ENCODE measurements at regions not wholly inside any gene's neighbourhood (a gene's known extent, or its start where the extent isn't known, plus 50 kb on each side); places are given as distances from the start of the nearest gene placed in this dataset.

- no peaks in the 10 kb centered on the region for H3K27me3 ChIP-seq (ENCODE audit: control insufficient read depth, insufficient read depth, low read length)
- H3K36me3 ChIP-seq (ENCODE audit: control insufficient read depth, insufficient read depth, low read length) = no peaks in the 10 kb centered on the region
- no peak for DNase-seq (ENCODE audit: low read depth)
- no peak overlapping the region for H3K4me3 ChIP-seq (ENCODE audit: low read depth, low read length)
- no peak for TF ChIP-seq CTCF (IDR thresholded peaks at IDR 0.05; ENCODE audit: insufficient read depth, low read length, poor library complexity, severe bottlenecking)
Observed at GRCh38 chr2:223267160-223267951, 215.4 kb downstream of the KCNE4 start.

GRCh38 chr2:223269386-223269785 is 217.4 kb downstream of the KCNE4 start:
- DNase-seq (ENCODE audit: low read depth) = no peak
- TF ChIP-seq CTCF (IDR thresholded peaks at IDR 0.05; ENCODE audit: insufficient read depth, low read length, poor library complexity, severe bottlenecking) = no peak
- Histone ChIP-seq H3K36me3 (ENCODE audit: control insufficient read depth, insufficient read depth, low read length) (no peaks in the 10 kb centered on the region), H3K27me3 (ENCODE audit: control insufficient read depth, insufficient read depth, low read length) (no peaks in the 10 kb centered on the region), H3K4me3 (ENCODE audit: low read depth, low read length) (no peak overlapping the region)

GRCh38 chr2:223270548-223270947 is 218.6 kb downstream of the KCNE4 start:
- no peaks in the 10 kb centered on the region for H3K36me3 ChIP-seq (ENCODE audit: control insufficient read depth, insufficient read depth, low read length)
- no peak overlapping the region for H3K4me3 ChIP-seq (ENCODE audit: low read depth, low read length)
- TF ChIP-seq CTCF (IDR thresholded peaks at IDR 0.05; ENCODE audit: insufficient read depth, low read length, poor library complexity, severe bottlenecking) = no peak
- DNase-seq (ENCODE audit: low read depth) = no peak
- H3K27me3 ChIP-seq (ENCODE audit: control insufficient read depth, insufficient read depth, low read length) = no peaks in the 10 kb centered on the region

GRCh38 chr2:223273995-223274394 is 222.0 kb downstream of the KCNE4 start:
- Histone ChIP-seq H3K36me3 (ENCODE audit: control insufficient read depth, insufficient read depth, low read length) (no peaks in the 10 kb centered on the region), H3K27me3 (ENCODE audit: control insufficient read depth, insufficient read depth, low read length) (no peaks in the 10 kb centered on the region), H3K4me3 (ENCODE audit: low read depth, low read length) (no peak overlapping the region)
- no peak for DNase-seq (ENCODE audit: low read depth)
- no peak for TF ChIP-seq CTCF (IDR thresholded peaks at IDR 0.05; ENCODE audit: insufficient read depth, low read length, poor library complexity, severe bottlenecking)

GRCh38 chr2:223282221-223282620 is 230.2 kb downstream of the KCNE4 start:
- DNase-seq (ENCODE audit: low read depth) = no peak
- Histone ChIP-seq H3K27me3 (ENCODE audit: control insufficient read depth, insufficient read depth, low read length) (no peaks in the 10 kb centered on the region), H3K36me3 (ENCODE audit: control insufficient read depth, insufficient read depth, low read length) (no peaks in the 10 kb centered on the region), H3K4me3 (ENCODE audit: low read depth, low read length) (no peak overlapping the region)
- TF ChIP-seq CTCF (IDR thresholded peaks at IDR 0.05; ENCODE audit: insufficient read depth, low read length, poor library complexity, severe bottlenecking) = no peak

GRCh38 chr2:223283329-223283728 is 231.3 kb downstream of the KCNE4 start:
- TF ChIP-seq CTCF (IDR thresholded peaks at IDR 0.05; ENCODE audit: insufficient read depth, low read length, poor library complexity, severe bottlenecking) = no peak
- no peak for DNase-seq (ENCODE audit: low read depth)

More at GRCh38 chr2:223283329-223283728, 231.3 kb downstream of the KCNE4 start:
- Histone ChIP-seq H3K36me3 (ENCODE audit: control insufficient read depth, insufficient read depth, low read length) (no peaks in the 10 kb centered on the region), H3K4me3 (ENCODE audit: low read depth, low read length) (no peak overlapping the region), H3K27me3 (ENCODE audit: control insufficient read depth, insufficient read depth, low read length) (no peaks in the 10 kb centered on the region)
